ENCODE measurements at regions not wholly inside any gene's neighbourhood (a gene's known extent, or its start where the extent isn't known, plus 50 kb on each side); places are given as distances from the start of the nearest gene placed in this dataset.
A peak's percentile ranks its signal among the peaks of the same experiment; 100 is the strongest.

DNA sequence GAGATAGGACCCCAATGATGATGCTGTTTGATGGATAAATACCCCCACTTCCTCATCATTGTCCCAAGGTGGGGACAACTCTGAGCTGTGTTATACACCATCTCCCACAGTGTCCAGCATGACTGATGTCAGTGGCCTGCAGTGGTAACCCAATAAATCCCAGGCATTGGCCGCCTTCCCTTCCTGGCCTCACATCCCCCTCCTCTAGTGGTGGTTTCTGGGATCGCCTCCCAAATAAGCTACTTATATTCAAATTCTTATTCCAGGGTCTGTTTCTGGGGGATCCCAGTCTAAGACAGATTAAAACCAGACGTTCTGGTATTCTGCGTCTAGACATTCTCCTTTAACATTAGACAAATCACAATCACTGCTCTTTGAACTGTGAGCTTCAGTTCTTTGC, 90.6 kb downstream of the SCP2D1 start:
- intact Hi-C loops (cut with DNase I) = loop anchor here in 8 of 10 donors (2.0 to 10.0 kb wide), 10 partner anchors 269 to 761 kb away; no protein-coding TSS in a partner anchor
- 41 to 63% (median 44%) methylated on average over 4 of the region's 4 CpGs for WGBS, 4 donors
- TF ChIP-seq, protein P1, sequence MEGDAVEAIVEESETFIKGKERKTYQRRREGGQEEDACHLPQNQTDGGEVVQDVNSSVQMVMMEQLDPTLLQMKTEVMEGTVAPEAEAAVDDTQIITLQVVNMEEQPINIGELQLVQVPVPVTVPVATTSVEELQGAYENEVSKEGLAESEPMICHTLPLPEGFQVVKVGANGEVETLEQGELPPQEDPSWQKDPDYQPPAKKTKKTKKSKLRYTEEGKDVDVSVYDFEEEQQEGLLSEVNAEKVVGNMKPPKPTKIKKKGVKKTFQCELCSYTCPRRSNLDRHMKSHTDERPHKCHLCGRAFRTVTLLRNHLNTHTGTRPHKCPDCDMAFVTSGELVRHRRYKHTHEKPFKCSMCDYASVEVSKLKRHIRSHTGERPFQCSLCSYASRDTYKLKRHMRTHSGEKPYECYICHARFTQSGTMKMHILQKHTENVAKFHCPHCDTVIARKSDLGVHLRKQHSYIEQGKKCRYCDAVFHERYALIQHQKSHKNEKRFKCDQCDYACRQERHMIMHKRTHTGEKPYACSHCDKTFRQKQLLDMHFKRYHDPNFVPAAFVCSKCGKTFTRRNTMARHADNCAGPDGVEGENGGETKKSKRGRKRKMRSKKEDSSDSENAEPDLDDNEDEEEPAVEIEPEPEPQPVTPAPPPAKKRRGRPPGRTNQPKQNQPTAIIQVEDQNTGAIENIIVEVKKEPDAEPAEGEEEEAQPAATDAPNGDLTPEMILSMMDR (IDR thresholded peaks at IDR 0.05) = no peak
- no peak for TF ChIP-seq POLR2A (IDR thresholded peaks at IDR 0.05)

GRCh38 chr20:18904624-18905023, 91.0 kb downstream of the SCP2D1 start:
- Histone ChIP-seq H3K4me3 (no peak overlapping the region), H3K27me3 (no peaks in the 10 kb centered on the region), H3K36me3 (no peaks in the 10 kb centered on the region), H3K4me1 (no peaks in the 10 kb centered on the region), H3K27ac (no peak overlapping the region), H3K9me3 (no peaks in the 10 kb centered on the region)
- ATAC-seq = peak in 2 of 4 donors; percentile 64 to 66
- 57 to 66% (median 61%) methylated on average over 5 of the region's 5 CpGs for WGBS, 4 donors
- intact Hi-C loops (cut with DNase I) = loop anchor here in 8 of 10 donors (2.0 to 10.0 kb wide), 10 partner anchors 270 to 760 kb away; no protein-coding TSS in a partner anchor
- TF ChIP-seq, protein P1 (IDR thresholded peaks at IDR 0.05) = peak in 9 of 12 donors; percentile 6 to 60 (median 46)
- TF ChIP-seq POLR2A (IDR thresholded peaks at IDR 0.05) = no peak
- DNase-seq = peak in 1 of 5 donors; percentile 27

More for the DNA sequence above, 90.6 kb downstream of the SCP2D1 start:
- Histone ChIP-seq H3K36me3 (no peaks in the 10 kb centered on the region), H3K27me3 (no peaks in the 10 kb centered on the region), H3K4me1 (no peaks in the 10 kb centered on the region), H3K4me3 (no peak overlapping the region), H3K27ac (no peak overlapping the region), H3K9me3 (no peaks in the 10 kb centered on the region)
- DNase-seq = no peak
- no peak for ATAC-seq

GRCh38 chr20:18906046-18906445, 92.5 kb downstream of the SCP2D1 start:
- Histone ChIP-seq H3K4me1 (no peaks in the 10 kb centered on the region), H3K27ac (no peak overlapping the region), H3K36me3 (no peaks in the 10 kb centered on the region), H3K27me3 (no peaks in the 10 kb centered on the region), H3K9me3 (no peaks in the 10 kb centered on the region), H3K4me3 (no peak overlapping the region)
- DNase-seq = no peak
- intact Hi-C loops (cut with DNase I) = loop anchor here in 8 of 10 donors (5.0 to 10.0 kb wide), 7 partner anchors 271 to 759 kb away; no protein-coding TSS in a partner anchor
- TF ChIP-seq, protein P1 (IDR thresholded peaks at IDR 0.05) = no peak
- no peak for TF ChIP-seq POLR2A (IDR thresholded peaks at IDR 0.05)
- 56 to 85% (median 79%) methylated on average over 2 of the region's 2 CpGs for WGBS, 4 donors
- ATAC-seq = no peak

- WGBS, 4 donors = 80 to 89% (median 82%) methylated on average over 6 of the region's 6 CpGs
- TF ChIP-seq, protein P1 (IDR thresholded peaks at IDR 0.05) = no peak
- TF ChIP-seq POLR2A (IDR thresholded peaks at IDR 0.05) = no peak
- Histone ChIP-seq H3K9me3 (no peaks in the 10 kb centered on the region), H3K27ac (no peak overlapping the region), H3K4me1 (no peaks in the 10 kb centered on the region), H3K36me3 (no peaks in the 10 kb centered on the region), H3K27me3 (no peaks in the 10 kb centered on the region), H3K4me3 (no peak overlapping the region)
- DNase-seq (no peak), ATAC-seq (no peak)
- intact Hi-C loops (cut with DNase I) = loop anchor here in 8 of 10 donors (5.0 to 10.0 kb wide), 7 partner anchors 273 to 757 kb away; no protein-coding TSS in a partner anchor
Measured at GRCh38 chr20:18907353-18907752, 93.8 kb downstream of the SCP2D1 start.

Data from heart left ventricle (tissue), 16 donors.